ENCODE measurements at regions not wholly inside any gene's neighbourhood (a gene's known extent, or its start where the extent isn't known, plus 50 kb on each side); places are given as distances from the start of the nearest gene placed in this dataset.
A peak's percentile ranks its signal among the peaks of the same experiment; 100 is the strongest.

- DNase-seq = no peak
Measured at GRCh38 chr2:204239411-204240165, 303.0 kb downstream of the ICOS start.

- no peak for DNase-seq
Measured at GRCh38 chr2:204240961-204241360, 304.3 kb upstream of the PARD3B start.

DNA sequence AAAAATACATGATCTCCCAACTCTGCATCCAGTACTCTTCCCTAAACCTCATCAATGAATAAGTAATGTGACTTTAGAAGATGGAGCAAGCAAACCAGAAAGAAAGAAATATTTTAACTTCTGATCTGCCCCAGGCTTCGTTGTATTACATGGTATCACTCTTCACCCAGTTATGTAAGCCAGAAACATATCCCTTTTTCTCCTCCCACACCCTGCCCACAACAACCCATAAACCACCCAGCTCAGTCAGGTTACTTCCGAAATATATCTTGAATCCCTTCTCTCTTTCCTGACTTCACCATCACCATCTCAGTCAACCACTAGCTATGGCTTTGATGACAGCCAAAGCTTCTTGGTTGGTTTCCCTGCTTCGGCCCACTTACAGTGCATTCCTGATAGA lies 295.8 kb upstream of the PARD3B start:
- no peak for DNase-seq

DNA sequence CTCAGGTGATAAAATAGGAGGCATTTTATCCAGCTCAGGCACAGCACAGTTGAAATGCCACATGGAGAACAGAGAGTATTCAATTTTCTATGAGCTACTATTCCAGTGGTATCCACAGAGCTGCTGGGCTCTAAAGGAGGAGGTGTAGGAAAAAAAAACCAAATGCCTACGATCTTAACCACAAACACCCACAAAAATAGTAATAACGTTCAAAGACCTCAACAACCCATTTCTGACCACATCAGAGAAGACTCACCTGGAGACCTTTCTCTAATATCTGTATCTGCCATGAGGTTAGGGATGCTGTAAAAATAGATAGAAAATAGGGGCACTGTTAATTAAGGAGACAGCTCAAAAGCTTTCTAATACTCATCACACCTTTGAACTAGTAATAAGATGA lies 294.6 kb upstream of the PARD3B start:
- DNase-seq = no peak

DNA sequence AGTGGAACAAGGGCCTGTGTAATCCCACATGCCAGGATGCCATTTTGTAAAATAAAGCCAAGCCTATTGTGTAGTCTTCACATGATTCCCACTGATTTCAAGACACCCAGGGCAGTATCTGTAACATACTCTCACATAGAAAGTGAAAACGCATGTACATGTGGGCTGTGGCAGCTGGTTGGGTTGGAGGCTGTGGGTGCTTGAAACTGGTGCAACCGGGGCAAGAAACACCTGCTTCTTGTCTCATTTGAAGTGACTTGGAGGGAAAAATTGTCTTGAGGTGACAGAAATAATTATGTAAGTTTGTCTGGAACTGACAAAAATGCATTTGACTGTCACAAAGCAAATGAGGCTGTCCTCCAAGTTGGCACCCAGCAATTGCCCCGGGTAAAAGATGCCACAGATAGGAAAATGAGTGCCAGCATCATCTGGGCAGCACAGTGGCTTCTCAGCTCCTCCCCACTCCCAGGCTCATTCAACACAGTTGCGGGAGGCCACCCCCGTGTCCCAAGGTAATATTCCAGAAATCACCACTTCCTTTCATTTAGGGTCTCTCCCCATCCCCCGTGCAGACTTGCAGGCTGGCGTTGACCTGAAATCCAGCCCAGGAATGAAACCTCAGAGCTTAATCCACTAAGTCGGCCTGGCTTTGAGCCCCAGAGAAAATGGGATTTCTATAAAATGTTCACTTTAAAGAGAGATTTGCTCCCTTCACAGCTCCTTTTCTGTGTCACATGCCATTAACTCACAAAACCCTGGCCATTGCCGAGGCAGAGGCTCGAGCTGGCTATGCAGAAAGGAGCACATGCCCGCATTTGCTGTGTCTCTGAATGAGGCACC lies 293.9 kb upstream of the PARD3B start:
- DNase-seq = no peak

GRCh38 chr2:204251998-204252376 lies 293.3 kb upstream of the PARD3B start:
- DNase-seq = no peak

- no peak for DNase-seq
Measured at GRCh38 chr2:204255071-204255470, 290.2 kb upstream of the PARD3B start.

DNA sequence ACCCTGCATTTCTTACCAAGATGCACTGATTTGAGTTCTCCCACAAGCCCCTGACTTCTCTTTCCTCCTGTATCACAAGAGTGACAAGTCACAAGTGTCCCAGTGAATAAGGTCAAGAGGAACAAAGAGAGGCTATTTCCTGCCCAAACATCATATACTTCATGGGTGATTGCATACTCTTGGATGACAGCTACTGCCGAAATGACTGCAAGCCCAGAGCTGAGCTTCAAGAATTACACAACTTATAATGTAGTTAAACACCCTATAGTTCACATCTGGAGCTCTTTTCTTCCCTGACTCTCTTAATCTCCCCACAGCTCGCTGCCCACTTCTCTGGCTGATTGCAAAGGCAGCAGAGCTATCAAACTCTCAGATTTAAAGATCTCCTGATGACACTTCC lies 289.7 kb upstream of the PARD3B start:
- no peak for DNase-seq

DNA sequence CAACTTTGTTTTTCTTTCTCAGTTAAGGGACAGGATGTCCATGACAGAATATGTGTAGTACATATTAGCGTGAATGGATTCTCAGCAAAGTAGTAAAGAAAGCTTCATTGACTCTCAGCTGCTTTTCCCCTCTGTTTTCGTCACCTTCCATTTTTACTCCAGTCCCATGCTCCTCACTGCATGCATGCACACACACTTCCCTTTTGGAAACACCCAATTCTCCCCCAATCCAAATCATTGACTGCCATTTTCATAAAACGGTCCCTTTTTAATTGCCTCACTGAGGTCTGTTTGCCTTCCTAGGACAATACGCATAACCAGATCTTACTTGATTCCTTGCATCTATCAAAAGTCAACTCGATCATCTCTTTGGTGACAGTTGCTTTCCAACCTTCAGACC lies 287.5 kb upstream of the PARD3B start:
- no peak for DNase-seq

DNA sequence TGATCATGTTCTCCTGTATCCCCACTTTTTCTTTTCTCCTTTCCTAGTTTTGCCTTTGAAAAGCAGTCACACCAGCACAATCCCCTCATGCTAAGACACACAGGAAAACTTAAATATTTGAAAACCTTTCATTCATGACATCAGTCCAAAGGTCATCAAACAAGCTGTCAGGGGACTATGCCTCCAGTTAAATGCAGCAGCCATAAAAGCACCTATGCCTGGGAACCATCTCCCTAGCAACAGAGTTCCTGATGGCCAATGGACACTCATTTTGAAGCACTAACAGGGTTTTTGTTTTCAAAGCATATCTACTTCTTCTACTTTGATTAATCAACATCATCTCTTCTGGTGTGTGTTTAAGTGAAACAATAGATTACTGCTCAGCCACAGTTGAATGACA lies 286.4 kb upstream of the PARD3B start:
- no peak for DNase-seq

DNA sequence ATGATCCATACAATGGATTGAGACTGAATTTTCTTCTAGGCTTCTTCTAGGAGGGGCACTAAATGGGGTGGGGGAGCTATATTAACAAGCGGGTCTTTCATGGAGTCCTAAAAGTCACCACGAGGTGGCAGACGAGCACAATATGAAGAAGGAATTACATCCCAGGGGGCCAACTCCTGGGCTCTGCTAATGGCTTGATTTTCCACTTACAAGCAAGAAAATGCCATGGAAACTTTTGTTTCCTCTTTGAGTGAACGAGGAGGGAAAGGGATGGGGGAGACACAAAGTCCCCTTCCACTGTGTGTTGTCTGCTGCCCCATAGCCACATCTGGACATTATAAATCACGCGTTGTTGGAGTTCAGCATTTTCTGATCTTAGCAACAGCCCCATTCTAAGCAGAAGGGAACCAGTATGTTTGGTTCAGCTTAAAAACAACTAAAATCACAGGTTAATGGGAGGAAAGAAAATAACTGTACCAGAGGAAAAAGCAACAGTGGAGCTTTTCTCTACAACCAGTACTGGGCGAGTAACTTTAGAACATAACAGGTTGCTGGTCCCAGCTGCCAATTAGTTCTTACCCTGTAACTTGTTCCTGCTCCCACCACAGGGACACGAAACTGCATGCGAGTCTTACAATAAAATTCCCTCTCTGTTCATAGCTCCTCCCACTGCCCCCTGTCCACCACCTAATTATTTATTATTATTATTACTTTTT lies 285.0 kb upstream of the PARD3B start:
- peak; percentile 35 to 74 for DNase-seq

GRCh38 chr2:204260901-204261300 lies 284.4 kb upstream of the PARD3B start:
- no peak for DNase-seq

DNA sequence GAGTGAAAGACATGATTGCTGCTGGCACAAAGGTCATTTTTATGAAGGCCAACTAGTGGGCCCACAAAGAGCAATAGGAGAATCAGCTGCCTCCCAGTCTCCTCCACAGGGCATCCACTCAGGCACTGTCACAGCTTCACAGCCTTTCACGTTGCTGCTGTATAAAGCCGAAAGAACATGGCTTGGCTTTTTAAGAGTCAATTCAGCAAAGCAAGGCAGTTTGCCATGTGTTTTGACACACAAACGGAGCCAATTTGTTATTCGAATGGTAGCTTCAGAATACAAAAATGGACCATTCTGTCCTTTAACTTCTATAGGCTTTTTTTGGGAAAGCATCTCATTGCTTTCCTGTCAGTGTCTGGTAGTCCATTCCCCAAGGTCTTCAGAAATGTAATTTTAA lies 283.4 kb upstream of the PARD3B start:
- DNase-seq = peak; percentile 14 to 40

DNA sequence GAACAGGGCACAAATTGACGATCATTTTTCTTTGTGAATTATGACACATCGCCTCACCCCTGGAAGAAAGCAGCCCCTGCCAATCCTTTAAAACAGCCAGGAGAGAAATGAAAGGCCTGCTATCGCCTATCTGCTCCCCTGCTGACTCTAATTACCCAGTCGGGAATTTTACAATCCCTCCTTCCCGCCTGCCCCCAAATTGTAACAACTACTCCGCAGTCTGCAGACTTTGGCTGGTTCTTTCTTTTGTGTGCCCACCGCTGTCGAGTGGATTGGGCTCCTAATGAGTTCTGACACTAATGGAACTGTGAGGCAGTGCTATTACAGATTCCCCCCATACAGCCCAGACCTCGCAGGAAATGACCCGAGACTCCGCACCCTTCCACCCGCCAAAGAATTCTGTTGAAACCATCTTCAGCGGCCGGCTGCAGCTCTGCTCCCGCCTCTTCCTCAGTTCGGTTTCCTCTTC lies 281.2 kb upstream of the PARD3B start:
- DNase-seq = no peak

GRCh38 chr2:204264621-204265140 lies 280.6 kb upstream of the PARD3B start:
- DNase-seq = no peak

DNA sequence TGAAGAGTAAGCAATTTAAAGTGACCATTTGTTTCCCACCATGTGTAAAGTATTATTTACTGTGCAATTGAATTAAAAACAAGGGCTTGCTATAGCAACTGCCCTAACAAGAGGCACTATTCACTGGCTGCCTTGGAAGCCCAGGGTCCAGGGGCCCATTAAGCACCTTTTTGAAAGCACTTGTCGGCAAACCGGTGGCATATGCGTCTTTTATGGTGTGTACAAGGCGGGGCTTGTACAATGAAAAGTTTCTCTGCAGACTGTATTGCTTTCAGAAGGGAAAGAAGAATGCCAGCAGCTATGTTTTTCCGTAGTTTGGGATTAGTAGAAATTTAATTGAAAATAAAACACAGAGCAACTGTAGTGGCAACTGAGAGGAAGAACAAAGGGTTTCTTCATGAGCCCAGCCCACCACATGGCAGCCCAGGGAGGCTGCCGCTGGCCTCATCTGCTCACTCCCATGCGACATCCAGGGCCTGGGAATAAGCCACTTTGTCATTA lies 279.5 kb upstream of the PARD3B start:
- DNase-seq = peak; percentile 54 to 61

GRCh38 chr2:204268458-204268857 lies 276.8 kb upstream of the PARD3B start:
- no peak for DNase-seq

GRCh38 chr2:204268971-204269370 lies 276.3 kb upstream of the PARD3B start:
- no peak for DNase-seq

DNA sequence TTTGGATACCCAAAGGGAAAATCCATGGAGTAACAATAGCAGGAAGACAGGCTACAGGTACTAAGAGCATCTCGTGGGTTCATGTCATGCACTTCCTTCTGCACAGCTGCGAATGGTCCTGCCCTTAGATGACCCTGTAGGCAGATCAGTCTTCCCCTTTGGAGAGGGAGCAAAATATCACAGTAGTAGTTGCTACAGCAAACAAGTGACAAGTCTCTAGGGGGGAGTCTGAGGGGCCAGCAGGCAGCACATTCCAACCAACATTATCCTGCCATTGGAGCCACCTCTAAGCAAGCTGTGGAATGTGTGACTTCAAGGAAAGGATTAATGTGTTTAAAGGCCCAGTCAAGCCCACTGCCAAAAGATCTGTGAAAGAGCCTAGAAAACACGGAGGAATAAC lies 273.2 kb upstream of the PARD3B start:
- no peak for DNase-seq

DNA sequence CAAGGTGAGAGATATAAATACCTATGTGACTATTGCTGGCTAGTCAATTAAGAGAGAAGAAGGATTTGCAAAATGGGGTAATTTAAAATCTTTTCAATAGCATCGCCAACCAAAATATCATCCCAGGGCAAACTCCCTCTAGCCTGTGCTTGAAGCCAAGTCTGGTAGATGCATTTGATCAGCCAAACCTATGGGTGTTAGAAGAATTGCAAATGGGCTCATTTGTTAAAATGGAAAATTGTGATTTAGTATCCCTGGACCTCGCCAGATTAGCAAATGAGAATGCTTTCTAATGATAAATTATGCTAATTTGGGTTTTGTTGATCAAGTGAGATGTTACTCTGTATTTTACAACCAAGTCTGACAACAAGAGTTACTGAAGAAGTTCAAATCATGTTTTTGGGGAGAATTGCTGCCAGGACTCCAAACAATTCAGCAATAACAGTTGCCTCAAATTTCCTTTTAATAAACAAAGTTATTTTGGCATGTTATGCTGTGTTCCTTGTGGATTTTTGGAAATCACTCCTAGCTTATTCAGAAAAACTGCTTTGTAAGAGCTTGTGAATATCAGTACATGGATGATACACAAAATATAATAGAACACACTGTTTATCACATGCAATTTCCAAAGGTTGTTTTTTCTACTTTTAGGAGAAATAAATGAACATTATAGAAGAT lies 272.5 kb upstream of the PARD3B start:
- no peak for DNase-seq

DNA sequence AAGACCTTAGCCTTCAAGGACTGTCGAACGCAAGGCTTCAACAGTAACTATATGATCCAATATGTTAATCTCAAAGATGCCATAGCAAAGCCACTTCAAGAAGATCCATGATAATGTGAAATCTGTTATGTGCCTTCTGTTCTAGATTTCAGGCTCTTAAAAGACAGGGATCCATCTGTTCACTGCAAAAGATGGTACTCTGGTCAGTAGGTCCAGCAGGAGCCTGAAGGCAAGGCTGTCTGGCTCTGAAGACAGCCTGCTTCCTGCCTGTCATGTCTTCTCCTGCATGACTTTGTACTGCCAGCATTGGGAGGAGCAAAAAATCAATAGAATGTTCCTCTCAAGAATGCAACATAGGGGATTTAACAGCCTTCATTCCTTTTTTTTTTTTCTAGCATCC lies 270.8 kb upstream of the PARD3B start:
- no peak for DNase-seq

GRCh38 chr2:204274991-204275390 lies 270.3 kb upstream of the PARD3B start:
- DNase-seq = peak; percentile 86 to 92

DNA sequence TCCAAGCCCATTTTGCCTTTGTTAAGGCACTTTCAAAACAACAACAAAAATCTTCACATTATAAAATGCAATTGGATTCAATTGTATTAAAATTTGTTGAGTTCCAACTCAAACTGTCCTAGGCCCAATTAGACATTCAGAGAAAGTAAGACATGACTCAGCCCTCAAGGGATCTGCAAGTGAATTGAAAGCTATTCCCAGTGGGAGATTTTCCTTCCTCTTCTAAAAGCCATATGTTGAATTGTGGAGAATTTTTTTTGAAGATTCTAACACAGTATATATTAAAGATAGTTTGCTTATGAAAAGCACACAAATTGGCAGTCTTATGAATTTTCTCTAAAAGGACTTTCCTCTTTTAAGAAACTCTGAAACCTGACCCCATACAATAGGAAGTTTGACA lies 268.0 kb upstream of the PARD3B start:
- no peak for DNase-seq

All from hippocampal formation (tissue), 2 donors.